AG09319 (cell line): ENCODE measurements at regions not wholly inside any gene's neighbourhood (a gene's known extent, or its start where the extent isn't known, plus 50 kb on each side); places are given as distances from the start of the nearest gene placed in this dataset.
"Not testable (repeated sequence)": the region's sequence is repeated elsewhere in the genome, so short reads cannot be mapped to it uniquely, and the experiment has no call there.

Experiments
- DNase-seq: peaks from one replicate; pipeline ENCODE4 v3.0.0-alpha.2; 2010; ENCODE audit warnings: low read depth; ENCODE audit errors: extremely low read depth
- CTCF ChIP-seq: IDR thresholded peaks from 2 replicates; pipeline ENCODE4 v1.5.1; 2011; ENCODE audit warnings: low read depth, mild to moderate bottlenecking, inconsistent platforms, low read length, moderate library complexity

DNA sequence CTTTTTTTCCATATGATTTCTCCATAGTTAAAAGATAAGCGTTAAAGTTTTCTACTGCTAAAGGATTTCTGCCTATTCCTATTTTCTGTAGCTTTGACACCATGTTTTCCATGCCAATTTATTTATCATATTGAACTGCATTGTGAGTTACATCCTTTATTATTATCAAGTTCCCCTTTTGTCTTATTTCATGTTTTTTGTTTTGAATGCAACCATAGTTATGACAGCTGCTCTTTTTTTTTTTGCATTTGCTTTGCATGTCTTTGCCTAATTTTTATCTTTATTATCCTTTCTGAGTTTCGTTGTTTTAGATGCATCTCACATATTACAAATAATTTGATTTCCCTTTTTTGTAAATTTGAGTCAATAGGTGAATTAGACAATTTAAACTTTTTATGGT is 161.5 kb downstream of the DEPDC1B start:
- DNase-seq: no peak
- no peak for TF ChIP-seq CTCF

DNA sequence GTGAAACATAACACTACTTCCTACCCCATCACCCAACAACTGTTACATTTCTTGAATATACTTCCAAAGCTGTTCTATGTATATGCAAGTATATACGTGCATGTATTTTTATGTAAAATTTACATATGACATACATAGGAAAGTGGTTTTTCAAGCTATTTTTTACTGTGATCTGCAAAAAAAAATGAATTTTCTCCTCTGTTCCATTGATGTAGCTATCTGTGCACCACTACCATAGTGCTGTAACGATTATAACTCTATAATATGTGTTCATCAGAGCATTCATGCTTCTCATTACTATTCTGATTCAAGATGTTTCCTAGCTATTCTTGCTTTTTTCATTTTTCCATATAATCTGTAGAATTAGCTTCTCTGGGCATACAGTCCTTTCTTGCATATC is 164.0 kb downstream of the DEPDC1B start:
- no peak for DNase-seq
- no peak for TF ChIP-seq CTCF

- TF ChIP-seq CTCF: no peak
- no peak for DNase-seq
Measured at GRCh38 chr5:60535198-60535597, 164.8 kb downstream of the DEPDC1B start.

GRCh38 chr5:60533789-60534188 is 166.2 kb downstream of the DEPDC1B start:
- DNase-seq: no peak
- TF ChIP-seq CTCF: no peak; the same call in 1 of the 2 replicates

DNA sequence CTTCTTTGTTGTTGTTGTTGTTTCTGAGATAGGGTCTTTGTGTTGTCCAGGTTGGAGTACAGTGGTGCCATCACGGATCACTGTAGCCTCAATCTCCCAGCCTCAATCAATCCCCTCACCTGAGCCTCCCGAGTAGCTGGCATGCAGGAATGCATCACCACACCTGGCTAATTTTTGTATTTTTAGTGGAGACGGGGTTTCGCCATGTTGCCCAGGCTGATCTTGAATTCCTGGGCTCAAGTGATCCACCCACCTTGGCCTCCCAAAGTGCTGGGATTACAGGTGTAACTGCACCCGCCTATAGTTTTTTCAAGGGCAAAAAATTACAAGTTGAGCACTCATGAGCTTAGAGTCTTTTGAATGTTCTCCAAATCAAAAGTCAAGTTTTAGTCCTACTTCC is 167.2 kb downstream of the DEPDC1B start:
- DNase-seq: not testable (repeated sequence)

DNA sequence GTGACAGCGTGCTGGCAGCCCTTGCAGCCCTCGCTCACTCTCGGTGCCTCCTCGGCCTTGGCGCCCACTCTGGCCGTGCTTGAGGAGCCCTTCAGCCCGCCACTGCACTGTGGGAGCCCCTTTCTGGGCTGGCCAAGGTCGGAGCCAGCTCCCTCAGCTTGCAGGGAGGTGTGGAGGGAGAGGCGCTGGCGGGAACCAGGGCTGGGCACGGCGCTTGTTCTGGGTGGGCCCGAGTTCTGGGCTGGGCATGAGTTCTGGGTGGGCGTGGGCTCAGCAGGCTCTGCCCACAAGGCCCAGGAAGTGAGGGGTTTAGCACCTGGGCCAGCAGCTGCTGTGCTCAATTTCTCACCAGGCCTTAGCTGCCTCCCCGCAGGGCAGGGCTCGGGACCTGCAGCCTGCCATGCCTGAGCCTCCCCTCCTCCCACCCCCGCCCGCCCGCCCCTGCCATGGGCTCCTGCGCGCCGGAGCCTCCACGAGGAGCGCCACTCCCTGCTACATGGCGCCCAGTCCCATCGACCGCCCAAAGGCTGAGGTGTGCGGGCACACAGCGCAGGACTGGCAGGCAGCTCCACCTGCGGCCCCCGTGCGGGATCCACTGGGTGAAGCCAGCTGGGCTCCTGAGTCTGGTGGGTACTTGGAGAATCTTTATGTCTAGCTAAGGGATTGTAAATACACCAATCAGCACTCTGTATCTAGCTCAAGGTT is 169.7 kb downstream of the DEPDC1B start:
- not testable (repeated sequence) for DNase-seq

DNA sequence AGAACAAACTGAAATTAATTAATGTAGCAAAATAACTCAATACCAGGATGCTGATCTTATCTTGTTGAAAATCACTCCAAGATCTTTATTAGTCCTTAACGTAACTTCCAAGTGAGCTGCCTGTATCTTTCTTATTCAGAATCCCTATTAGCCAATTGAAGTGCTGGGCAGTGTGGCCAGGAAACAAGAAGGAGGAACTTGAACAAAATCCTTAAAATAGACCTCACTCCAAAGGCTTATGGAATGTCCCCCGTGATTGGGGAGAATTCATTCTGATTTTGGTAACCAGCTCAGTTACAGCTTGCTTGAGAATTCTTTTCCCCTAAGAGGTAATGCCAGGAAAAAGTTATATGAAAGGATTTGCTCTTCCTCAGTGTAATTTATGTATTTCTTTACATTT is 171.0 kb downstream of the DEPDC1B start:
- DNase-seq: no peak
- TF ChIP-seq CTCF: no peak

GRCh38 chr5:60527072-60527471 is 172.9 kb downstream of the DEPDC1B start:
- no peak for TF ChIP-seq CTCF
- no peak for DNase-seq
